Stimulated activated CD8-positive, alpha-beta memory T cell treated with anti-CD3 and anti-CD28 coated beads, Interleukin-4, amount 100 ng/mL, for 24 hours (primary cell): ENCODE measurements at regions not wholly inside any gene's neighbourhood (a gene's known extent, or its start where the extent isn't known, plus 50 kb on each side); places are given as distances from the start of the nearest gene placed in this dataset.
"Not testable (repeated sequence)": the region's sequence is repeated elsewhere in the genome, so short reads cannot be mapped to it uniquely, and the experiment has no call there.

Experiments
- DNase-seq: peaks from one replicate; pipeline ENCODE4 v3.0.0-alpha.2; 2020; ENCODE audit warnings: low read depth

GRCh38 chr1:30458730-30459485, 264.5 kb downstream of the MATN1 start:
- DNase-seq = not testable (repeated sequence)

DNA sequence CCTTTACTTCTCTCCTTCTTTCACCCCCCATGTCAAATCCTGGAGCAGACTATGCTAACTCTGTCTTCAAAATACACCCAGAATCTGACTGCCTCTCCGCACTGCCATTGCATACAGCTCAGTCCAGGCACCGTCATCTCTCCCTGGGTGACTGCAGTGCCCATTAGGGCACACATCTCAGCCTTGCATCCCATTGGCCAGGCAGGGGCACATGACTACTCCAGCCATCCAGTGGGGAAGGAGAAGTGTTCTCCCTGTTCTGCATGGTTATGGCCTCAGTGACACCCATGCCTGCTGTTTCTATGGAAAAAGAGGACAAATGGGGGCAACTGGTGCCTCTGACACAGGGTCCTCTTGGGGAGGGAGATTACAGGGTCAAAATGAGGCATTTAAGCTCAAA, 270.5 kb downstream of the MATN1 start:
- DNase-seq = no peak

DNA sequence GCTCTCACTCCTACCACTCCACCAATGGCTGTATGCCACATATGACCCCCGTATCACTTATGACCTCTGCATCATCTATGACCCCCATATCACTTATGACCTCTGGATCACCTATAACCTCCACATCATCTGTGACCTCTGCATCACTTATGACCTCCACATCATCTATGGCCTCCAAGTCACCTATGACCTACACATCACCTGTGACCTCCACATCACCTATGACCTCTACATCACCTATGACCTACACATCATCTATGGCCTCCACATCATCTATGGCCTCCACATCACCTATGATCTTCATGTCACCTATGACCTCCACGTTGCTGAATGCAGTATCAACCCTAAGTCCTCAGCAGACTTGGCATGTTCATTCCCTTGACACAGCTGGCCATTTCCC, 271.2 kb downstream of the MATN1 start:
- DNase-seq = no peak

GRCh38 chr1:30451532-30452125, 271.8 kb downstream of the MATN1 start:
- DNase-seq = no peak

- DNase-seq = no peak
These were observed 272.6 kb downstream of the MATN1 start for GRCh38 chr1:30450818-30451233.

DNA sequence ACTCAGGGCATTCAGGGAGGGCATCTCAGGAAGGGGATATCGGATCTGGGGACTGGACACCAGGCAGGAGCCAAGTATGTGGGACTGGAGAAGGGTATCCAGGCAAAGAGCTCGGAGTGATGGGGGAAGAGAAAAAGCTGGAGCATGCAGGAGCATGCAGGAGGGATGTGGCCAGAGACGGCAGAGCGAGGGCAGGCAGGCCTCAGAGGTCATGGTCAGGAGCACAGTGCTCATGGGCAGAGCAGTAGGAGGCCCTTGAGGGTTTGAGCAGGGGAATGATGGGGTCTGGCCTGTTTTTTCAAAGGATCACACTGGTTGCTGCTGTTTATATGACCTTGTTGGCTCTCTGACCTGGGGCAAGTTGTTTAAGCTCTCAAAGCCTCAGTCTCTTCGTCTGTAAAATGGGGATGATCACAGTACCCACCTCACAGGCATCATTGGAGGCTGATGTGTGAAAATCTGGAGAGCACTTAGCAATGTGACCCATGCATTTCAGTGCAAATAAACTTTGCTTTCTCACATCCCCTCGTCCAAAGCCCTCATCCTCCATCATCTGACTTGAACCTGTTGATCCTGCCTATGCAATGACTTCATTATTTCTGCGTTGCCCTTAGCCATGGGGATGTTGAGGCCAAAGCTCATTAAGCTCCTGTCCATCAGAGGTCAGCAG, 273.1 kb downstream of the MATN1 start:
- DNase-seq = no peak

DNA sequence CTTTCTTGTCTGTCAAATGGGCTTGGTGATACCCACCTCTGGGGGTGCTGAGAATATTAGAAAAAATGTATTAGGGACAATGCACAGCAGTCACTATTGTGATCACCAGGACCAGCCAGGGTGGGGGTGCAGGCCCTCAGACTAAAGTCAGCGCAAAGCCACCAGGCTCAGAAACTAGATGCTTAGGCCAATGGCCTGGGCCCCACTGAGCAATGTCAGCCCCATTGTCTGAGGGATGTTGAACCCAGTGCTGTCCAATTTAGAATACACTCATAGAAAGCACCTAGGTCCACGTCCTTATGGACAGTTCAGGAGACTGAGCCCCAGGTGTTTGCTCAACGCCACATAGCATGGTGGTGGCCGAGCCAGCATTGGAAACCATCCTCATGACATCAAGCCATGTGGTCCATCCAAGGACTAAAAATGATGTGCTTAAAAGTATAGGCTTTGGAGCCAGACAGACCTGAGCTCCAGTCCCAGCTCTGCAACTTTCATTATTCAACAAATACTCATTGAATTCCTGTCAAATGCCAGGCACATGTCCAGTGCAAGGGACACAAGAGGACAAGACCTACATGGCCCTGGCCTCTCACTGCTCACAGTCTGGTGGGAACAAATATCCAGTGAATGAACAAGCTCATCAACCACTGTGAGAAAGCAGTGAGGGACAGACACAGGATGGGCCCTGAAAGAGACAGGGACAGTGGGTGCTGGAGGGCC, 273.8 kb downstream of the MATN1 start:
- DNase-seq = no peak

DNA sequence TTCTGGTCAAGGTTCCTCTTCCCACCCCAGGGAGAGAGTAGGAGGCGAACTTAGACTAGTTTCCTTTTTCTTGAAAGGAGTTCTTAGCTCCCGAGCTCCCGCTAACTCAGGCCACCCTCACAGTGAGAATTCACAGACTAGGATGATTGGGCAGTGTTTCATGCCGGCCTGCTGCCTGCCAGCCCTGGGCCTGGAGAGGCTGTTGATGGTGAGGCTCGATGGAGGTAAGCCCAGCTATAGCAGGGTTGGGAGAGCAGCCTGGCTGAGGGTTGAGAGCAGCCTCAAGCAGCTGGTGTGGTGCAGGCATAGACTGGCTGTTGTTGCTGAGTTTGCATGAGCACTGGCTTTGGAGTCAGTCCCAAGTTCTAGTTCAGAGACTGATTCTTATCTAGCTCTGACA, 274.4 kb downstream of the MATN1 start:
- no peak for DNase-seq

DNA sequence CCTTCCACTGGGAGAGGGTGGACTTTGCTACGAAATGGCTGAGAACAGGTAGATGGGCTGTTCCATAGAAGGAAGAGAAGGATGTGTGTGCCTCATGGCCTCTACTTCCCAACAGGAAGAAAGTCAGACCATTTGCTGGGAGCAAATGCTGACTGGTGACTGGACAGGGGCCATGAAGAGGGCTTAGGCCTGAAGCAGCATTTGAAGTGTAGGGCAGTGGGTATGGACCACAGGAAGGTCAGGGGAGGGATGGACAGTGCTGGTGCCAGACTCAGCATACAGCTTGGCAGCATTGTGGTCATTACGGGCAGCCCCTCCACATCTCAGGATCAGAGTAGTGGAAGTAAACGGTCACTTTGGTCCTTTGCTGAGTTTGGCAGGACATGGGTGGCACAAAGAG, 275.7 kb downstream of the MATN1 start:
- DNase-seq = no peak

GRCh38 chr1:30447080-30447479, 276.3 kb downstream of the MATN1 start:
- no peak for DNase-seq

DNA sequence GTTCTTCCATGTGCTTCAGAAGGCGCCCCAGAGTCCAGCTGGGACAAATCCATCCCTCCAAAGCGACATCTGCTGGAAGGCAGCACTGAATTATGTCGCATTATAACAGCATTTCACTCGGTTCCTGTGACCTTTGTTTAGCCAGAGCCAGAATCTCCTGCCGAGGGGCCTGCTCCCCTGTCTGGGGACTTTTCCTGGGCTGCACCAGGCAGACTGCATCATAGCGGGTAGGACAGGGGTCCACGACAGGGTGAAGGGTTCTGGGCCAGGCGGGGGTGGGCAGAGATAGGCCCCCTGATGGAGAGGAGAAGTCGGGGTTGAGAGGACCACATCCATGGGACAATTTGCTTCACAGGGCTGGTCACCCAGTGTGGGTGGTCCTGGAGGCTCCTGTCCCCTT, 276.9 kb downstream of the MATN1 start:
- no peak for DNase-seq

DNA sequence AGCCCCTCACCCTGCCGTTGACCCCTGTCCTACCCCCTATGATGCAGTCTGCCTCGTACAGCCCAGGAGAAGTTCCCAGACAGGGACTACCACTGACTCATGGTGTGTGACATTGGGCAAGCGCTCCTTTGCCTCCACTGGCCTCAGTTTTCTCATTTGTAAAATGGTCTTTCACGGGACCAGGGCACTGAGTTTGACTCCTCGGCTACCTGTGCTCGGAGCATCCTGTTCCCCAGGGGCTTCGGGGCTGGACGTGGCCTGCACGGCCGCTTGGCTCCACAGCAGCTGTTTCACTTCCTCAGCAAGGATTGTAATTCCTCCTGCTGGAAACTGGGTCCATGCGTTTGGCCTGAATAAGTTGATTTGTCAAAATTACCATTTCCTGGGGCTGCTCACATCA, 277.3 kb downstream of the MATN1 start:
- no peak for DNase-seq

GRCh38 chr1:30445449-30445848, 277.9 kb downstream of the MATN1 start:
- no peak for DNase-seq

DNA sequence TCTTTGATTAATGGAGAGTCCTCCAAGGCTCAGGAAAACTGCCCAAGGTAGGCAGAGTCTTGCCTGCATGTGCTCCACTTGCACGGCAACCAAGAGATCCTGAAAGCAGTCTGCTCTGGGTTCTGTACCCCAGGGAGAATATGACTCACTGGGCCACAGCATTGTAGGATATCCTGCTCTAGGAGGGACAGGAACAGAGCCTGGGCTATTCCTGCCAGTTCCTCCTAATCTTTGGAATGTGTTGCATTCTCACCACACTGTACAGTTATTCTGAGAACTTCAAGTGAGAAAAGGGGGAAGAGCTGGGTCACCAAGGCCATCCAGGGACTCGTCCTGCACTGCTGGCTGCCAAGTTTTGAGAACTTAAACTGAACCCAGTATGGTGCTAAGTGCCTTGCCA, 278.5 kb downstream of the MATN1 start:
- DNase-seq = no peak

DNA sequence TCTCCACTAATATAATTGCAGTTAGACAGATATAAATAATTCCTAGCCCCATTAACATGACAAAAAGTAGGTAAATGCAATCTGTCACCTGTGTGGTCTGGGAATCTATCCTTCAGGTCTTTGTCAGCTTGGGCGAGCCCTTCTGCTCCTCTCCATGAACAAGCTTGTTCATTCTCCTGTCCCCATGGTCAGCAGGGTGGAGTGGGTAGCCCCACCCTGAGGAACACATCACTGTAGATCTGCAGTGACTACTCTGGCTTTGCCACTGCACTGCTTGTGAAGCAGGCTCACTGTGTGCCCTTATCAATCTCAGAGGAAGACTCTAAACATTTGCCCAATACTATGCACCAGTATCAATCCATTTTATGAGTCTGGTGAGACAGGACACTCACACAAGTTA, 279.0 kb downstream of the MATN1 start:
- DNase-seq = no peak

GRCh38 chr1:30438274-30438673, 285.1 kb downstream of the MATN1 start:
- DNase-seq = not testable (repeated sequence)

DNA sequence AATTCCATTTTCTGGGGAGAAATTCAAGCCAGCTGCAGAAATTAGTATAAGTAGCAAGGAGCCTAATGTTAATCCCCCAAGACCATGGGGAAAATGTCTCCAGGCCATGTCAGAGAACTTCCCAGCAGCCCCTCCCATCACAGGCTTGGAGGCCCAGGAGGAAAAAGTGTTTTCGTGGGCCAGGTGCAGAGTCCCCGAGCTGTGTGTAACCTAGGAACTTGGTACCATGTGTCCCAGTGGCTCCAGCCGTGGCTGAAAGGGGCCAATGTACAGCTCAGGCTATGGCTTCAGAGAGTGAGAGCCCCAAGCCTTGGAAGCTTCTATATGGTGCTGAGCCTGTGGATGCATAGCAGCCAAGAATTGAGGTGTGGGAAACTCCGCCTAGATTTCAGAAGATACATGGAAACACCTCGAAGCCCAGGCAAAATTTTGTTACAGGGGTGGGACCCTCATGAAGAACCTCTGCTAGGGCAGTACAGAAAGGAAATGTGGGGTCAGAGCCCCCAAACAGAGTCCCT, 286.3 kb downstream of the MATN1 start:
- DNase-seq = no peak

GRCh38 chr1:30427545-30427944, 295.8 kb downstream of the MATN1 start:
- DNase-seq = no peak

GRCh38 chr1:30425046-30425445, 298.3 kb downstream of the MATN1 start:
- DNase-seq = no peak

DNA sequence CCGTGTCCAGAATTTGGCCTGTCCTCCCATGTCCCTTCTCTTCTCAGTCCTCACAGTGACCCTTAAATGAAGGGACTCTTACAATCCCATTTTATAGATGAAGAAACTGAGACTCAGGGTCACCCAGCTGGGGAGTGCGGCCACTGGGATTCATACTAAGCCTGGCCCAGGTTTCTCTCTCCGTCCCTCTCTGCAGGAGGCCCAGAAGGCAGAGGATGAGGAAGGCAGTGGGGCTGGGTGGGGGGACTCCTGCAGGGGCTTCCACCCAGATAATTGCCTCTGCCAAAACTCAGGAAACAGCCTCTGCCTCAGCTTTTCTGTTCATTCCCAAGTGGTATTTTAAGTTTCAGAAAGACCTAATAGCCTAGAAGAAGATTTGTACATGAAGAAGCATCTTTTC, 299.8 kb downstream of the MATN1 start:
- DNase-seq = no peak

DNA sequence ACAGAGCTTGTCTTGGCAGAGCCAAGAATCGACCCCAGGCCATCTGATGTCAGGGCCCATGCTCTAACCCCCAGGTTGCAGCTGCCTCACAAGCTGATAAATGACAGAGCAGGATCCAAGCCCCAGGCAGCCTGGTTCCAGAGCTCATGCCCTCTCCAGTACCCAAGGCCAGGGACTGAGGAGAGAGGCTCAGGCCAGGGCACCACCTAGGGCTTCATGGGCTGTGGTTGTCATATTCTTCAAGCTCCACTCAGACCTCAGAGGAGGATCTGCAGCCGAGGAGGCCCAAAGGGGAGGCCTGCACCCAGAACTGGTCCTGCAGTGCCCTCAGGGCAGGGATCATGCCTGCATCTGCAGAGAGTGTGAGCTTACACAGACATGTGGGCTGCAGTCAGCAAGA, 301.1 kb downstream of the MATN1 start:
- DNase-seq = no peak

DNA sequence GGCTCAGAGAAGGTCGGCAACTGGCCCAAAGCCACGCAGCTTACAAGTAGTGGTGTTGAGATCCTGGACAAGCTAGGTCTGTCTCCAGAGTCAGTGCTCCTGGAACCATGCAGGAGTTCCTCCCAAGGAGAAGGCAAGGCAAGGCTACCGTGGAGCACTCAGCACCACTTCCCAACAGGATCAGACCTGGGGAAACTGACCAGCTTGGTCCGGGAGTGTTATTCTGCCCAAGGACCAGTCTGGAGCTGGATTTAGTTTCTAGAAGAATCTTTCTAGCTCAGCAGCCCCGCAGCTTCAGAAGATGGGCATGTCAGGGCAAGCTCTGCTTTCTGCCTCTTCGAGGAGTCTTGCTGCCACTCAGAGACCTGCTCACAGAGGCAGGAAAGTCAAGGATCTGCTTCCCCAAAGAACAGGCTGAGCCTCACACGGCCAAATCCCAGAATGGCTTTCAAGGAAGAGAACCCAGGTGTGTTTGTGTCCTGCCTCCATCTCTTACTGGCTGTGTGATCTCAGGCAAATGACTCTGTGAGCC, 302.8 kb downstream of the MATN1 start:
- no peak for DNase-seq
